GM12878 (cell line): ENCODE measurements at regions not wholly inside any gene's neighbourhood (a gene's known extent, or its start where the extent isn't known, plus 50 kb on each side); places are given as distances from the start of the nearest gene placed in this dataset.

Experiments used
- ATAC-seq: fragments of 200-7000 bp; cut with Tn5 transposase; 3 replicates; pipeline ENCODE4 v1.9.1; 2020; ENCODE audit warnings: mild to moderate bottlenecking, moderate library complexity
- BruUV-seq: library from RNA; stranded (reverse); fragments of 400-500 nt; replicated peaks from 2 replicates; lab custom pipeline; 2021; lab: Mats Ljungman, UMichigan
- CTCF ChIA-PET: fragments of 300-600 bp; sonication (Branson Sonifier 250); formaldehyde crosslinking; extraction: SDS; loops from one replicate; lab custom pipeline; 2021; ENCODE audit warnings: inconsistent platforms; lab: Yijun Ruan, JAX
- POLR2A ChIA-PET: fragments of 350-600 bp; formaldehyde crosslinking; extraction: SDS; loops from one replicate; lab custom pipeline; 2021; ENCODE audit warnings: inconsistent platforms; lab: Charles Lee
- RAD21 ChIA-PET: fragments of 300-600 bp; sonication (Branson Sonifier 250); formaldehyde crosslinking; loops from one replicate; lab custom pipeline; 2023; ENCODE audit warnings: antibody characterized with exemption; ENCODE audit not compliant: unreplicated experiment; lab: Charles Lee
- SMC1A ChIA-PET: fragments of 300-600 bp; sonication (Branson Sonifier 250); formaldehyde crosslinking; loops from one replicate; lab custom pipeline; 2023; ENCODE audit not compliant: unreplicated experiment, uncharacterized antibody; lab: Charles Lee
- DNase-seq: peaks from one replicate; pipeline ENCODE4 v3.0.0-alpha.2; 2011; ENCODE audit warnings: low read depth, low spot score
- FAIRE-seq: peaks from 3 replicates; lab custom pipeline; 2011; peaks lifted over from hg19 to GRCh38; lab: Jason Lieb, UNC
- H2AFZ ChIP-seq: 2 replicates; pipeline ENCODE4 v1.6.0; 2011; ENCODE audit warnings: low read depth, low read length, control low read depth; ENCODE audit not compliant: control insufficient read depth
- H3K27ac ChIP-seq: 2 replicates; pipeline ENCODE4 v1.5.1; 2011; ENCODE audit warnings: control low read depth; ENCODE audit not compliant: control insufficient read depth, insufficient read depth
- H3K27me3 ChIP-seq, 2 experiments: replicated peaks in 1 of 2; 2 replicates each; pipeline versions ENCODE4 v1.6.0 to v1.6.1; 2011; ENCODE audit warnings: low read length in 1 of 2; ENCODE audit not compliant: control insufficient read depth in 2 of 2, insufficient read depth in 2 of 2
- H3K36me3 ChIP-seq, 2 experiments: 2 replicates each; pipeline ENCODE4 v1.5.1; 2011; ENCODE audit warnings: low read length in 1 of 2; ENCODE audit not compliant: control insufficient read depth in 2 of 2, insufficient read depth in 2 of 2
- H3K4me1 ChIP-seq: 2 replicates; pipeline ENCODE4 v1.6.1; 2011; ENCODE audit warnings: mild to moderate bottlenecking, low read length, moderate library complexity, mixed read lengths; ENCODE audit not compliant: control insufficient read depth, insufficient read depth
- H3K4me2 ChIP-seq: 2 replicates; pipeline ENCODE4 v1.6.0; 2011; ENCODE audit warnings: control low read depth; ENCODE audit not compliant: control insufficient read depth, insufficient read depth
- H3K4me3 ChIP-seq: fragments of 200-600 bp; sonication (generic); 2 replicates; pipeline ENCODE4 v1.5.1; 2016
- H3K79me2 ChIP-seq: 2 replicates; pipeline ENCODE4 v1.6.0; 2011; ENCODE audit warnings: low read length; ENCODE audit not compliant: control insufficient read depth, insufficient read depth
- H3K9ac ChIP-seq: 2 replicates; pipeline ENCODE4 v1.8.0; 2011; ENCODE audit warnings: low read length, control low read depth, mixed read lengths; ENCODE audit not compliant: control insufficient read depth, insufficient read depth
- H3K9me3 ChIP-seq: replicated peaks from 3 replicates; pipeline ENCODE4 v1.5.1; 2011; ENCODE audit warnings: mild to moderate bottlenecking, low read length; ENCODE audit not compliant: control insufficient read depth, insufficient read depth
- H4K20me1 ChIP-seq: 2 replicates; pipeline ENCODE4 v1.6.0; 2011; ENCODE audit not compliant: control insufficient read depth, insufficient read depth
- IKZF2 ChIP-seq, 2 experiments: fragments of 450-650 bp; IDR thresholded peaks; 2 replicates each; pipeline ENCODE4 v1.6.1; 2017; ENCODE audit warnings: mild to moderate bottlenecking in 2 of 2, moderate library complexity in 2 of 2
- NR2C2 ChIP-seq: IDR thresholded peaks from 2 replicates; pipeline ENCODE4 v1.6.1; 2011; ENCODE audit warnings: borderline replicate concordance, low read depth; ENCODE audit not compliant: control insufficient read depth, insufficient read length
- SUZ12 ChIP-seq: fragments of 200-600 bp; sonication (generic); IDR thresholded peaks from one replicate; pipeline ENCODE4 v1.6.1; 2018; ENCODE audit warnings: antibody characterized with exemption, mild to moderate bottlenecking; ENCODE audit not compliant: unreplicated experiment
- ZBTB11 ChIP-seq: fragments of 450-650 bp; formaldehyde crosslinking; IDR thresholded peaks from 2 replicates; pipeline ENCODE4 v1.5.0; 2022; ENCODE audit warnings: mild to moderate bottlenecking, missing genetic modification characterization
- ZSCAN29 ChIP-seq: fragments of 450-650 bp; IDR thresholded peaks from 2 replicates; pipeline ENCODE4 v1.6.1; 2017; ENCODE audit warnings: mild to moderate bottlenecking, moderate library complexity
- in situ Hi-C: fragments of 300-500 bp; cut with MboI; formaldehyde crosslinking; loops from 9 replicates; pipeline ENCODE4 v1.14.3; 2018; ENCODE audit warnings: mixed read lengths
- intact Hi-C: fragments of 100-400 bp; cut with micrococcal nuclease; formaldehyde crosslinking; loops from one replicate; pipeline ENCODE4 v1.14.2; 2022; ENCODE audit not compliant: unreplicated experiment
- TF ChIP-seq, protein P1 (sequence below): IDR thresholded peaks from 2 replicates; pipeline ENCODE4 v1.6.1; 2011; ENCODE audit warnings: borderline replicate concordance, low read depth, mild to moderate bottlenecking, moderate library complexity, mixed read lengths, low read length; ENCODE audit not compliant: insufficient read depth; ENCODE audit errors: extremely low read length
- TF ChIP-seq, protein P2 (sequence below): fragments of 150-350 bp; IDR thresholded peaks from 2 replicates; pipeline ENCODE4 v1.6.1; 2014; ENCODE audit warnings: mild to moderate bottlenecking, low read depth, low read length

GRCh38 chr1:157893686-157894085 is 52.1 kb upstream of the CD5L start:
- H3K4me1 ChIP-seq = no peaks in the 10 kb centered on the region
- H3K9me3 ChIP-seq = no peaks in the 10 kb centered on the region; the same call in 1 of the 3 replicates
- ATAC-seq (no peak), DNase-seq (no peak), FAIRE-seq (no peak)
- H3K4me2 ChIP-seq = no peak overlapping the region
- H3K27ac ChIP-seq = no peak overlapping the region
- no peak overlapping the region for H3K4me3 ChIP-seq
- no TSS peak for BruUV-seq
- no peaks in the 10 kb centered on the region for H4K20me1 ChIP-seq
- H3K36me3 ChIP-seq = no peaks in the 10 kb centered on the region
- H3K79me2 ChIP-seq = no peaks in the 10 kb centered on the region
- ChIA-PET RAD21 (no interaction called here), POLR2A (no interaction called here), CTCF (no interaction called here), SMC1A (interaction anchor here (1.0 to 1.3 kb wide), 2 partner anchors 12 to 314 kb away, joined by 3 to 4 read pairs; no protein-coding TSS in a partner anchor)
- intact Hi-C loops (no loop called here), in situ Hi-C loops (no loop called here)
- TF ChIP-seq ZBTB11 = no peak
- TF ChIP-seq, protein P1, sequence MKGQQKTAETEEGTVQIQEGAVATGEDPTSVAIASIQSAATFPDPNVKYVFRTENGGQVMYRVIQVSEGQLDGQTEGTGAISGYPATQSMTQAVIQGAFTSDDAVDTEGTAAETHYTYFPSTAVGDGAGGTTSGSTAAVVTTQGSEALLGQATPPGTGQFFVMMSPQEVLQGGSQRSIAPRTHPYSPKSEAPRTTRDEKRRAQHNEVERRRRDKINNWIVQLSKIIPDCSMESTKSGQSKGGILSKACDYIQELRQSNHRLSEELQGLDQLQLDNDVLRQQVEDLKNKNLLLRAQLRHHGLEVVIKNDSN = no peak
- no peak for TF ChIP-seq NR2C2
- no peak for TF ChIP-seq IKZF2 (IDR thresholded peaks at IDR 0.05)
- TF ChIP-seq SUZ12 = no peak
- TF ChIP-seq, protein P2, sequence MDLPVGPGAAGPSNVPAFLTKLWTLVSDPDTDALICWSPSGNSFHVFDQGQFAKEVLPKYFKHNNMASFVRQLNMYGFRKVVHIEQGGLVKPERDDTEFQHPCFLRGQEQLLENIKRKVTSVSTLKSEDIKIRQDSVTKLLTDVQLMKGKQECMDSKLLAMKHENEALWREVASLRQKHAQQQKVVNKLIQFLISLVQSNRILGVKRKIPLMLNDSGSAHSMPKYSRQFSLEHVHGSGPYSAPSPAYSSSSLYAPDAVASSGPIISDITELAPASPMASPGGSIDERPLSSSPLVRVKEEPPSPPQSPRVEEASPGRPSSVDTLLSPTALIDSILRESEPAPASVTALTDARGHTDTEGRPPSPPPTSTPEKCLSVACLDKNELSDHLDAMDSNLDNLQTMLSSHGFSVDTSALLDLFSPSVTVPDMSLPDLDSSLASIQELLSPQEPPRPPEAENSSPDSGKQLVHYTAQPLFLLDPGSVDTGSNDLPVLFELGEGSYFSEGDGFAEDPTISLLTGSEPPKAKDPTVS = no peak
- TF ChIP-seq ZSCAN29 = no peak
- no peaks in the 10 kb centered on the region for H3K27me3 ChIP-seq
- H3K9ac ChIP-seq = no peak overlapping the region
- H2AFZ ChIP-seq = no peak overlapping the region
